SW 1271 (cell line): ENCODE measurements at regions not wholly inside any gene's neighbourhood (a gene's known extent, or its start where the extent isn't known, plus 50 kb on each side); places are given as distances from the start of the nearest gene placed in this dataset.
"Not testable (repeated sequence)": the region's sequence is repeated elsewhere in the genome, so short reads cannot be mapped to it uniquely, and the experiment has no call there.

Experiments used
- DNase-seq, 2 experiments: peaks; one replicate each; lab custom pipeline; 2025; lab: John Stamatoyannopoulos, UW

GRCh38 chr12:4191642-4192041 lies 81.9 kb upstream of the CCND2 start:
- no peak for DNase-seq

- DNase-seq = no peak
These were observed 82.4 kb upstream of the CCND2 start for GRCh38 chr12:4191149-4191548.

DNA sequence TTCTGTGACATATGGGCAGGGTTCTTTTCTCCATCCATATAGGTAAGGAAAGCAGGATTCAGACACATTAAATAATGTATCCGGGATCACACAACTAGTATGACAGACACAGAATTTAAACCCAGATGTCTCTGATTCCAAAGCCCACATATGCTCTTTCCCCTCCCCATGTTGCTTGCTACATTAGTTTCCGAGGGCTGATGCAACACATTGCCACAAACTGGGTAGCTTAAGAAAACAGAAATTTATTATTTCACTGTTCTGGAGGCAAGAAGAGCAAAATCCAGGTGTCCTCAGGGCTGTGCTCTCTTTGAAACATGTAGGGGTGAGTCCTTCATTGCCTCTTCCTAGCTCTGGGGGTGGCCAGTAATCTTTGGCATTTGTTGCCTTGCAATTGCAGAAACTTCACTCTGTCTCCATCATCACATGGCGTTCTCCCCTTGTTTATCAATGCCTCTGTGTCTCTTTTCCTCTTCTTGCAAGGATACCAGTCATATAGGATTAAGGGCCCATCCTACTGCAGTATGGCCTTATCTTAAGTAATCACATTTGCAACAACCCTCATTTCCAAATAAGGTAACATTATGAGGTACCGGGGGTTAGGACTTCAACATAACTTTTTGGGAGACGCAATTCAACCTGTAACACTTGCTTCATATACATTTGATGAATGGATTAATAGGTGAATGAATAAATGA lies 83.0 kb upstream of the CCND2 start:
- no peak for DNase-seq

GRCh38 chr12:4189721-4190120 lies 83.8 kb upstream of the CCND2 start:
- no peak for DNase-seq

DNA sequence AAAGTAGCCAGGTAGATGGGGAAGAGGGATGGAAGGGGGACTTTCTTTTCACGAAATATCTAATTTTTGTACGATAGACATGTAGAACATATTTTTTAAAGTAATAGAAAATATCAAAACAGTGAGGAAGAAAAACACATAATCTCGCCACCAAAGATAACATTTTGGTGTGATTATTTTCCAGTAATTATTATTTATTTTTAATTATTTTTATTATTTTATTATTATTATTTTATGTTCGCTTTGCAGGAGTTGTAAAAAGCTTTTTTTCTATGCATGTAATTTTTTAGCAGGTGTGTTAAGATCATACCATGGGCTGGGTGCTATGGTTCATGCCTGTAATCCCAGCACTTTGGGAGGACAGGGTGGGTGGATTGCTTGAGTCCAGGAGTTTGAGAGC lies 85.6 kb upstream of the CCND2 start:
- DNase-seq = no peak

GRCh38 chr12:4187315-4187714 lies 86.2 kb upstream of the CCND2 start:
- DNase-seq = not testable (repeated sequence)

- DNase-seq = no peak
These were observed 95.0 kb upstream of the CCND2 start for GRCh38 chr12:4178424-4179170.

GRCh38 chr12:4177262-4177661 lies 96.3 kb upstream of the CCND2 start:
- no peak for DNase-seq

- DNase-seq = no peak
These were observed 97.4 kb upstream of the CCND2 start for GRCh38 chr12:4176168-4176567.

DNA sequence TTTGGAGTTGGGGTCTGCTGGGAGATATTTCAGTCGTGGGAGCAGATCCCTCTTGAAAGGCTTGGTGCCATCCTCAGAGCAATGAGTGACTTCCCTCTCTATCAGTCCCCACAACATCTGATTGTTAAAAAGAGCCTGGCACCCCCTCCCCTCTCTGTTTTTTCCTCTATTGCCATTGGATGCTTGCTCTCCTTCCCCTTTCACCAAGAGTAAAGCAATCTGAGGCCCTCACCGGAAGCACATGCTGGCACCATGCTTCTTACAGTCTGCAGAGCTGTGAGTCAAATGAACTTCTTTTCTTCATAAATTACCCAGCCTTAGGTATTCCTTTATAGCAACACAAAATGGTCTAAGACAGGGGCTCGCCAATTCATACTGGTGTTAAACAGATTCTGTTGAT lies 99.1 kb upstream of the CCND2 start:
- no peak for DNase-seq

DNA sequence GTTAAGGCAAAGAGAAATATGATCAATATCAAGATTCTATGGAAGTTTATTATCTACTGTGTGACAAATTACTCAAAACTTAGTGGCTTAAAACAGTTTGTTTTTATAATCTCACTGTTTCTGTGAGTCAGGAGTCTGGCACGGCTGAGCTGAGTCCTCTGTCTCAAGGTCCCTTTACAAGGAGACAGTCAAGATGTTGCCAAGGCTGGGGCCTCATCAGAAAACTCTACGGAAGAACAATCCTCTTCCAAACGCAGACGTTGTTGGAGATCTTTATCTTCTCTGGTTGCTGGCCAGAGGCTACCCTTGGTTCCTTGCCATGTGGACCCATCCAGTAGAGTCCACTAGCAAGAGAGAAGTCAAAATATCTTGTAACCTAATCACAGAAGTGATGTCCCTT lies 100.6 kb upstream of the CCND2 start:
- DNase-seq = no peak

GRCh38 chr12:4171742-4172141 lies 101.8 kb upstream of the CCND2 start:
- no peak for DNase-seq

DNA sequence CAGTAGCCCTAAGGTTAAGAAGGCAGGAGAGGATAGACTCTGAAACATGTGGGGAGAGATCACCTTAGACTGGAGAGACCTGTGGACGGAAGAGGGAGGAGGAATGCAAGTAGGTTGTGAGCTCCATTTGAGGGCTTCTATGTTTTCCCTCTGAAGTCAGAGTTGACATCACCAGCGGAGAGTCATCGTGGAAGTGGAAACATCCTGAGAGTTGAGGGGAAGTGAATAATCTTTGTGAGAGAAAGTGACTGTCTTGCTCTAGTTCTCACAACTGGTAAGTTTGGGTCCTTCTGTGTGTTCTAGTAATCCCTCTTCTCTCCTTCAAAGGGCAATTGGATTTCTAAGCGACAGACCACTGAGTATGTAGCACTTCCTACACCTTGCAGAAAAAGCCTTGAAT lies 103.6 kb upstream of the CCND2 start:
- DNase-seq = no peak

DNA sequence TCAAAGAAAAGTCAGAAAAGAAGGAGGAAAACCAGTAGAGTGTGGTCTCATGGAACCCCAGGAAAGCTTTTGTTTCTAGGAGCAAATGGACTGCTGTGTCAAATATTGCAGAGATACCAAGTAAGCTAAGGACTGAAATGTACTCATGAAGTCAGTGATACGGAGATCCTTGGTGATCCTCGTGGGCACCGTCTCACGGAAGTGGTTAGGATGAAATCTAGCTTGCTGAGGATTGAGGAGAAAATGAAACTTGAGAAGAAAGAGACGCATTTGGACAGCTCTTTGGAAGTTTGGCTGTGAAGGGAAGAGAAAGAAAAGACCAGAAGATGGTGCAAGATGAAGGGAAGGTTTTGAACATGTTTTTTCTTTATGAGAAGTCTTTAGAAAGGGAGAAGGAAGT lies 104.0 kb upstream of the CCND2 start:
- DNase-seq = no peak

DNA sequence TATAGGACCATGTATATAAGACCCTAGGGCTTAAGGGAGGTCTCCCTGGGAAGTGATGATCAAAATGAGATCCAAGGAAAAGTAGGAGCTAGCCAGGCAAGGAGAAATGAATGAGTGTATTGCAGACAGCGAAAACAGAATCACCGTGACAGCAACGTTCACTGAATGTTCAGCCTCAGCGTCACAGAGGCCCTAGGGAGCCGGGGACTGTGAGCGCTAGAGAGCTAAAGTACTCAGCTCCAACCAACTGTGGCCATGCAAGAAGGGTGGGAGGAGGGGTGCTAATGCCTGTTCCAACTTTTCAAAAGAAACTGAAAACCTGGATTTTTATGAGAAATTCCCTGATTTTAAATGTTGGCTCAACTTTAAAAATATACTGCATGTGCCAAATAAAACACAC lies 105.5 kb upstream of the CCND2 start:
- no peak for DNase-seq

GRCh38 chr12:4164559-4165558 lies 108.7 kb upstream of the CCND2 start:
- no peak for DNase-seq

DNA sequence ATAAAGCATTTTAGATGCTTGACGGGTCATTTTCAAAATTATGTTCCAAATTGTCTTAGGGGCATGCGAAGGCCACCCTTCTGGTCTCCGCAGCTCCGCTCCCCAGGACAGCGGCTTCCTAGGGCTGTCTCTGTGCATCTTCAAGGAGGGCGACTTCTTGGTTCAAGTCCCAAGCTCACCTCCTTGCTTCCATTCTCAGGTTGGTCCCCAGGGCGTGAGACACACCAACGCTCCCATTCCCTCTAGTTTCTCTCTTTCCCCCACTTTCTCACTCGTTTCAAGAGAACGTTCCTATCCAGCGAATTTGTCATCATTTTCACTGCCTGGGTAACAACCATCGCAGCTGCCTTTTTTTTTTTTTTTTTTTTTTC lies 109.4 kb upstream of the CCND2 start:
- no peak for DNase-seq

- no peak for DNase-seq
These were observed 111.8 kb upstream of the CCND2 start for GRCh38 chr12:4161718-4162117.

- DNase-seq = no peak
These were observed 113.1 kb upstream of the CCND2 start for GRCh38 chr12:4160314-4161040.

- no peak for DNase-seq
These were observed 113.7 kb upstream of the CCND2 start for GRCh38 chr12:4159851-4160250.

DNA sequence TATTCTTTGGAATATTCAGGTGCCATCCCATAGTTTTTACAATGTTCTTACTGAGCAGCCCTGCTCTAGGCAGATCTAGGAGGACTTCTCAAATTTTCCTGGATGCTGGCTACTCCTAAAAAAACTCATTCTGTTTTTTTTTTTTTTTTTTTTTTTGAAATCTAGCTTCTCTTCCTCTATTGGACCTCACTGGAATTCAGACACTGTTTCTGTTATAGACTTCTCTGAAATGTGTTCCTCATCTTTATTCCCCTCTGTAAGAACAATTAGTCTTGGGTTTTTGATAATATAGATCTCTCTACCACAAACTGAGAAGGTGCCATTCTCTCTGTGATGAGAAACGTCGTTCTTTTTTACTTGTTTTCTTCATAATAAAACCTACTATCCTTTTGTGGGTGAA lies 115.3 kb upstream of the CCND2 start:
- no peak for DNase-seq

DNA sequence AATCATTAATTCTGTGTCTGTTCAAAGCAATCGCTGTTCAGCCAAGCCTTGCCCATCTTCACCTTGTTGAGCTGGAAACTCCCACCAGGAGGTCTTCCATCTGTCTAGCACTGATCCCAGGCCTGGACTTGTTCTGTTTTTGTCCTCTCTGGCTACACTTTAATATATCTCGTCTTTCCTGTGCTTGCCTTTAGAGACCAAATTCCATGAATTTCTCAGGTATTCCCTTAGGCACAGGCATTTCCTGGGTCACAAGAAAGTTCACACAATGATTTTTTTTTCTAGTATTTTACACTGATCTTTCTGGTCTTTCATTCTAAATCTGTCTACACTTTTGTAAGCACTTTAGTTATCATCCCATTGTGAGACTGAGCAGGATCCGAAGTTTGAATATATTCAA lies 116.4 kb upstream of the CCND2 start:
- peak in 1 of 2 experiments; percentile 75 for DNase-seq
